GM23338 (cell line): ENCODE measurements at regions not wholly inside any gene's neighbourhood (a gene's known extent, or its start where the extent isn't known, plus 50 kb on each side); places are given as distances from the start of the nearest gene placed in this dataset.

Experiments used
- ATAC-seq: fragments of 200-7000 bp; cut with Tn5 transposase; 3 replicates; pipeline ENCODE4 v1.9.1; 2020
- DNase-seq: peaks from one replicate; pipeline ENCODE4 v3.0.0-alpha.2; 2015; ENCODE audit warnings: low spot score
- H2AFZ ChIP-seq: fragments of 200-600 bp; sonication (generic); 2 replicates; pipeline ENCODE4 v1.8.0; 2016; ENCODE audit warnings: antibody characterized with exemption, mild to moderate bottlenecking, moderate library complexity
- H3F3A ChIP-seq: fragments of 200-600 bp; sonication (generic); replicated peaks from 2 replicates; pipeline ENCODE4 v1.8.0; 2017; ENCODE audit warnings: antibody characterized with exemption, mixed run types, low read depth
- H3K27ac ChIP-seq: fragments of 200-600 bp; sonication (generic); 2 replicates; pipeline ENCODE4 v1.6.1; 2016; ENCODE audit warnings: low read depth
- H3K27me3 ChIP-seq: fragments of 200-600 bp; sonication (generic); 2 replicates; pipeline ENCODE4 v1.8.0; 2016; ENCODE audit warnings: mild to moderate bottlenecking, mixed run types, moderate library complexity; ENCODE audit not compliant: insufficient read depth
- H3K36me3 ChIP-seq: fragments of 200-600 bp; sonication (generic); 2 replicates; pipeline ENCODE4 v1.8.0; 2016; ENCODE audit warnings: mild to moderate bottlenecking; ENCODE audit not compliant: insufficient read depth
- H3K4me1 ChIP-seq: fragments of 200-600 bp; sonication (generic); 2 replicates; pipeline ENCODE4 v1.8.0; 2016; ENCODE audit warnings: mild to moderate bottlenecking, moderate library complexity; ENCODE audit not compliant: insufficient read depth
- H3K4me2 ChIP-seq: fragments of 200-600 bp; sonication (generic); 2 replicates; pipeline ENCODE4 v1.7.1; 2017; ENCODE audit warnings: mixed run types
- H3K4me3 ChIP-seq: fragments of 200-600 bp; sonication (generic); 2 replicates; pipeline ENCODE4 v1.6.1; 2016; ENCODE audit warnings: mixed run types
- H3K79me2 ChIP-seq: fragments of 200-600 bp; sonication (generic); replicated peaks from 2 replicates; pipeline ENCODE4 v1.8.0; 2017; ENCODE audit warnings: mild to moderate bottlenecking; ENCODE audit not compliant: insufficient read depth
- H3K9me2 ChIP-seq: fragments of 200-600 bp; sonication (generic); 2 replicates; pipeline ENCODE4 v1.8.0; 2017; ENCODE audit not compliant: insufficient read depth
- H4K20me1 ChIP-seq: fragments of 200-600 bp; sonication (generic); replicated peaks from 2 replicates; pipeline ENCODE4 v1.8.0; 2017; ENCODE audit warnings: mild to moderate bottlenecking; ENCODE audit not compliant: insufficient read depth
- H3K27ac Mint-ChIP-seq: 2 replicates; pipeline ENCODE4 v1.8.0; 2020; ENCODE audit warnings: inconsistent platforms, mild to moderate bottlenecking, moderate library complexity, mixed read lengths
- H3K27me3 Mint-ChIP-seq: 3 replicates; pipeline ENCODE4 v1.8.0; 2022; ENCODE audit warnings: low read depth, mild to moderate bottlenecking, moderate library complexity, mixed read lengths, inconsistent platforms; ENCODE audit not compliant: insufficient read depth, poor library complexity
- H3K36me3 Mint-ChIP-seq: 3 replicates; pipeline ENCODE4 v1.8.0; 2021; ENCODE audit warnings: low read depth, mild to moderate bottlenecking, inconsistent platforms, moderate library complexity, mixed read lengths
- H3K4me1 Mint-ChIP-seq: 3 replicates; pipeline ENCODE4 v1.8.0; 2020; ENCODE audit warnings: mild to moderate bottlenecking, inconsistent platforms, mixed read lengths
- H3K4me3 Mint-ChIP-seq: 3 replicates; pipeline ENCODE4 v1.8.0; 2021; ENCODE audit warnings: moderate library complexity, mild to moderate bottlenecking, inconsistent platforms, mixed read lengths
- H3K9me3 Mint-ChIP-seq: 3 replicates; pipeline ENCODE4 v1.8.0; 2020; ENCODE audit warnings: moderate library complexity, mild to moderate bottlenecking, inconsistent platforms, mixed read lengths
- CREB1 ChIP-seq: fragments of 250-450 bp; sonication (Bioruptor Pico); IDR thresholded peaks from 2 replicates; pipeline ENCODE4 v1.5.0; 2020; ENCODE audit warnings: low read depth, mild to moderate bottlenecking, moderate library complexity
- ETS1 ChIP-seq: IDR thresholded peaks from 2 replicates; pipeline ENCODE4 v1.6.1; 2016; ENCODE audit warnings: antibody characterized with exemption
- JUNB ChIP-seq: IDR thresholded peaks from one replicate; pipeline ENCODE4 v1.6.1; 2016; ENCODE audit warnings: antibody characterized with exemption; ENCODE audit not compliant: unreplicated experiment
- REST ChIP-seq: IDR thresholded peaks from one replicate; pipeline ENCODE4 v1.6.1; 2018; ENCODE audit warnings: antibody characterized with exemption; ENCODE audit not compliant: unreplicated experiment
- STAT1 ChIP-seq: IDR thresholded peaks from one replicate; pipeline ENCODE4 v1.6.1; 2016; ENCODE audit warnings: antibody characterized with exemption; ENCODE audit not compliant: unreplicated experiment
- ZNF331 ChIP-seq: fragments of 250-450 bp; sonication (Bioruptor Pico); IDR thresholded peaks from 2 replicates; pipeline ENCODE4 v1.5.0; 2020; ENCODE audit warnings: low read depth, mild to moderate bottlenecking, moderate library complexity
- ZNF462 ChIP-seq: fragments of 250-450 bp; sonication (Bioruptor Pico); IDR thresholded peaks from 2 replicates; pipeline ENCODE4 v1.5.0; 2020; ENCODE audit warnings: mild to moderate bottlenecking, moderate library complexity

GRCh38 chr4:110751986-110752385 is 129.1 kb upstream of the PITX2 start:
- H2AFZ ChIP-seq, result no peak overlapping the region

More at GRCh38 chr4:110751986-110752385, 129.1 kb upstream of the PITX2 start:
- Histone ChIP-seq H3K9me2 (no peaks in the 10 kb centered on the region), H3K36me3 (no peaks in the 10 kb centered on the region), H3K4me2 (no peak overlapping the region), H3K79me2 (no peaks in the 10 kb centered on the region), H3F3A (no peaks in the 10 kb centered on the region), H3K4me1 (no peaks in the 10 kb centered on the region), H4K20me1 (no peaks in the 10 kb centered on the region), H3K4me3 (no peak overlapping the region), H3K27me3 (no peaks in the 10 kb centered on the region), H3K27ac (no peak overlapping the region)
- H3K27ac Mint-ChIP-seq, result no peak overlapping the region
- no peak overlapping the region for H3K4me3 Mint-ChIP-seq
- no peaks in the 10 kb centered on the region for H3K9me3 Mint-ChIP-seq
- H3K27me3 Mint-ChIP-seq, result no peaks in the 10 kb centered on the region
- DNase-seq (no peak), ATAC-seq (no peak)
- no peak for TF ChIP-seq ZNF331 (CRISPR knock-in tag)
- no peak for TF ChIP-seq ZNF462 (CRISPR knock-in tag)
- TF ChIP-seq ETS1, result no peak
- TF ChIP-seq STAT1, result no peak
- TF ChIP-seq CREB1 (CRISPR knock-in tag), result no peak
- no peak for TF ChIP-seq REST
- no peak for TF ChIP-seq JUNB
- H3K36me3 Mint-ChIP-seq, result no peaks in the 10 kb centered on the region
- H3K4me1 Mint-ChIP-seq, result no peaks in the 10 kb centered on the region; the same call in 2 of the 3 replicates
